ENCODE measurements at regions not wholly inside any gene's neighbourhood (a gene's known extent, or its start where the extent isn't known, plus 50 kb on each side); places are given as distances from the start of the nearest gene placed in this dataset.

- no peak overlapping the region for H3K23ac ChIP-seq (ENCODE audit: low read depth, low read length, poor library complexity)
- no CpG with 5 or more reads among the region's 1 CpG for WGBS, 2 donors (ENCODE audit: extremely low coverage in 2 of 2, insufficient read length in 2 of 2, insufficient replicate concordance in 1 of 2)
These were observed 105.5 kb downstream of the PYDC2 start for GRCh38 chr3:191566469-191566868.

GRCh38 chr3:191568206-191568605, 107.2 kb downstream of the PYDC2 start:
- no peak overlapping the region for H4K91ac ChIP-seq (ENCODE audit: low read depth, low read length, poor library complexity)
- no peak overlapping the region for H2BK120ac ChIP-seq (ENCODE audit: low read depth, low read length)
- no peak overlapping the region for H2BK5ac ChIP-seq (ENCODE audit: low read length)
- no peak overlapping the region for H3K9ac ChIP-seq (ENCODE audit: low read depth, low read length, poor library complexity)
- no peak overlapping the region for H2BK15ac ChIP-seq (ENCODE audit: low read length)
- no peak overlapping the region for H3K4me3 ChIP-seq (ENCODE audit: low read length in 2 of 2)
- DNase-seq (ENCODE audit: low spot score) = no peak
- no peak overlapping the region for H3K18ac ChIP-seq (ENCODE audit: low read length)
- H3K79me1 ChIP-seq (ENCODE audit: low read depth, low read length) = no peaks in the 10 kb centered on the region
- no peaks in the 10 kb centered on the region for H3K27me3 ChIP-seq (ENCODE audit: control insufficient read depth in 3 of 3, insufficient read depth in 3 of 3, low read depth in 1 of 3, low read length in 3 of 3)
- no peak overlapping the region for H3K4me2 ChIP-seq (ENCODE audit: insufficient read depth, low read length, poor library complexity, severe bottlenecking)
- no peak overlapping the region for H2BK12ac ChIP-seq (ENCODE audit: low read length)
- no peak overlapping the region for H3K23ac ChIP-seq (ENCODE audit: low read depth, low read length, poor library complexity)
- no peaks in the 10 kb centered on the region for H3K36me3 ChIP-seq (replicated peaks in 1 of 2; ENCODE audit: control insufficient read depth in 2 of 2, insufficient read depth in 2 of 2, low read length in 2 of 2)
- H3K4me1 ChIP-seq (ENCODE audit: control insufficient read depth in 2 of 2, insufficient read depth in 1 of 2, low read depth in 1 of 2, low read length in 2 of 2) = no peaks in the 10 kb centered on the region
- H3K9me3 ChIP-seq (replicated peaks in 1 of 2; ENCODE audit: control insufficient read depth in 2 of 2, insufficient read depth in 1 of 2, low read depth in 1 of 2, low read length in 2 of 2) = no peaks in the 10 kb centered on the region
- no CpG with 5 or more reads among the region's 7 CpGs for WGBS, 2 donors (ENCODE audit: extremely low coverage in 2 of 2, insufficient read length in 2 of 2, insufficient replicate concordance in 1 of 2)
- H3K27ac ChIP-seq (replicated peaks; ENCODE audit: low read length) = no peak overlapping the region
- no peak overlapping the region for H3K14ac ChIP-seq (ENCODE audit: low read length)
- H2AK5ac ChIP-seq (ENCODE audit: low read depth, low read length) = no peak overlapping the region
- no peak overlapping the region for H3K4ac ChIP-seq (ENCODE audit: low read length)
- no peak overlapping the region for H2AFZ ChIP-seq (ENCODE audit: low read length)
- H4K8ac ChIP-seq (ENCODE audit: low read depth, low read length) = no peak overlapping the region

More at GRCh38 chr3:191566469-191566868, 105.5 kb downstream of the PYDC2 start:
- H3K18ac ChIP-seq (ENCODE audit: low read length) = no peak overlapping the region
- H3K9me3 ChIP-seq (replicated peaks in 1 of 2; ENCODE audit: control insufficient read depth in 2 of 2, insufficient read depth in 1 of 2, low read depth in 1 of 2, low read length in 2 of 2) = no peaks in the 10 kb centered on the region
- H2BK15ac ChIP-seq (ENCODE audit: low read length) = no peak overlapping the region
- DNase-seq (ENCODE audit: low spot score) = no peak
- no peak overlapping the region for H2BK120ac ChIP-seq (ENCODE audit: low read depth, low read length)
- H3K4me3 ChIP-seq (ENCODE audit: low read length in 2 of 2) = no peak overlapping the region
- no peaks in the 10 kb centered on the region for H3K36me3 ChIP-seq (replicated peaks in 1 of 2; ENCODE audit: control insufficient read depth in 2 of 2, insufficient read depth in 2 of 2, low read length in 2 of 2)
- no peaks in the 10 kb centered on the region for H3K79me1 ChIP-seq (ENCODE audit: low read depth, low read length)
- no peak overlapping the region for H2AK5ac ChIP-seq (ENCODE audit: low read depth, low read length)
- no peak overlapping the region for H3K14ac ChIP-seq (ENCODE audit: low read length)
- H4K8ac ChIP-seq (ENCODE audit: low read depth, low read length) = no peak overlapping the region
- H3K27ac ChIP-seq (replicated peaks; ENCODE audit: low read length) = no peak overlapping the region
- no peak overlapping the region for H2BK12ac ChIP-seq (ENCODE audit: low read length)
- H2BK5ac ChIP-seq (ENCODE audit: low read length) = no peak overlapping the region
- no peak overlapping the region for H3K9ac ChIP-seq (ENCODE audit: low read depth, low read length, poor library complexity)
- H3K4ac ChIP-seq (ENCODE audit: low read length) = no peak overlapping the region
- H3K27me3 ChIP-seq (ENCODE audit: control insufficient read depth in 3 of 3, insufficient read depth in 3 of 3, low read depth in 1 of 3, low read length in 3 of 3) = no peaks in the 10 kb centered on the region
- no peak overlapping the region for H3K4me2 ChIP-seq (ENCODE audit: insufficient read depth, low read length, poor library complexity, severe bottlenecking)
- H2AFZ ChIP-seq (ENCODE audit: low read length) = no peak overlapping the region
- no peaks in the 10 kb centered on the region for H3K4me1 ChIP-seq (ENCODE audit: control insufficient read depth in 2 of 2, insufficient read depth in 1 of 2, low read depth in 1 of 2, low read length in 2 of 2)
- no peak overlapping the region for H4K91ac ChIP-seq (ENCODE audit: low read depth, low read length, poor library complexity)

GRCh38 chr3:191592105-191592504, 131.1 kb downstream of the PYDC2 start:
- Histone ChIP-seq H3K9me3 (replicated peaks in 1 of 2; ENCODE audit: control insufficient read depth in 2 of 2, insufficient read depth in 1 of 2, low read depth in 1 of 2, low read length in 2 of 2) (no peaks in the 10 kb centered on the region), H3K23ac (ENCODE audit: low read depth, low read length, poor library complexity) (no peak overlapping the region), H3K4me1 (ENCODE audit: control insufficient read depth in 2 of 2, insufficient read depth in 1 of 2, low read depth in 1 of 2, low read length in 2 of 2) (no peaks in the 10 kb centered on the region), H2AK5ac (ENCODE audit: low read depth, low read length) (no peak overlapping the region), H2BK15ac (ENCODE audit: low read length) (no peak overlapping the region), H3K36me3 (replicated peaks in 1 of 2; ENCODE audit: control insufficient read depth in 2 of 2, insufficient read depth in 2 of 2, low read length in 2 of 2) (no peaks in the 10 kb centered on the region), H4K8ac (ENCODE audit: low read depth, low read length) (no peak overlapping the region), H3K27ac (replicated peaks; ENCODE audit: low read length) (no peak overlapping the region), H3K18ac (ENCODE audit: low read length) (no peak overlapping the region), H3K4me3 (ENCODE audit: low read length in 2 of 2) (no peak overlapping the region), H2BK5ac (ENCODE audit: low read length) (no peak overlapping the region), H2BK12ac (ENCODE audit: low read length) (no peak overlapping the region), H4K91ac (ENCODE audit: low read depth, low read length, poor library complexity) (no peak overlapping the region), H3K4ac (ENCODE audit: low read length) (no peak overlapping the region), H3K27me3 (ENCODE audit: control insufficient read depth in 3 of 3, insufficient read depth in 3 of 3, low read depth in 1 of 3, low read length in 3 of 3) (no peaks in the 10 kb centered on the region), H3K14ac (ENCODE audit: low read length) (no peak overlapping the region), H3K79me1 (ENCODE audit: low read depth, low read length) (no peaks in the 10 kb centered on the region), H3K4me2 (ENCODE audit: insufficient read depth, low read length, poor library complexity, severe bottlenecking) (no peak overlapping the region), H3K9ac (ENCODE audit: low read depth, low read length, poor library complexity) (no peak overlapping the region), H2BK120ac (ENCODE audit: low read depth, low read length) (no peak overlapping the region), H2AFZ (ENCODE audit: low read length) (no peak overlapping the region)
- DNase-seq (ENCODE audit: low spot score) = no peak
- no CpG with 5 or more reads among the region's 1 CpG for WGBS, 2 donors (ENCODE audit: extremely low coverage in 2 of 2, insufficient read length in 2 of 2, insufficient replicate concordance in 1 of 2)

- Histone ChIP-seq H3K9me3 (replicated peaks in 1 of 2; ENCODE audit: control insufficient read depth in 2 of 2, insufficient read depth in 1 of 2, low read depth in 1 of 2, low read length in 2 of 2) (no peaks in the 10 kb centered on the region), H3K4me1 (ENCODE audit: control insufficient read depth in 2 of 2, insufficient read depth in 1 of 2, low read depth in 1 of 2, low read length in 2 of 2) (no peaks in the 10 kb centered on the region), H3K23ac (ENCODE audit: low read depth, low read length, poor library complexity) (no peak overlapping the region), H2BK120ac (ENCODE audit: low read depth, low read length) (no peak overlapping the region), H2AK5ac (ENCODE audit: low read depth, low read length) (no peak overlapping the region), H3K79me1 (ENCODE audit: low read depth, low read length) (no peaks in the 10 kb centered on the region), H3K9ac (ENCODE audit: low read depth, low read length, poor library complexity) (no peak overlapping the region), H2AFZ (ENCODE audit: low read length) (no peak overlapping the region), H3K18ac (ENCODE audit: low read length) (no peak overlapping the region), H4K91ac (ENCODE audit: low read depth, low read length, poor library complexity) (no peak overlapping the region), H3K4me2 (ENCODE audit: insufficient read depth, low read length, poor library complexity, severe bottlenecking) (no peak overlapping the region), H3K36me3 (replicated peaks in 1 of 2; ENCODE audit: control insufficient read depth in 2 of 2, insufficient read depth in 2 of 2, low read length in 2 of 2) (no peaks in the 10 kb centered on the region), H2BK12ac (ENCODE audit: low read length) (no peak overlapping the region), H3K4ac (ENCODE audit: low read length) (no peak overlapping the region), H3K4me3 (ENCODE audit: low read length in 2 of 2) (no peak overlapping the region), H3K27me3 (ENCODE audit: control insufficient read depth in 3 of 3, insufficient read depth in 3 of 3, low read depth in 1 of 3, low read length in 3 of 3) (no peaks in the 10 kb centered on the region), H4K8ac (ENCODE audit: low read depth, low read length) (no peak overlapping the region), H3K14ac (ENCODE audit: low read length) (no peak overlapping the region), H3K27ac (replicated peaks; ENCODE audit: low read length) (no peak overlapping the region), H2BK15ac (ENCODE audit: low read length) (no peak overlapping the region), H2BK5ac (ENCODE audit: low read length) (no peak overlapping the region)
- no peak for DNase-seq (ENCODE audit: low spot score)
- WGBS, 2 donors (ENCODE audit: extremely low coverage in 2 of 2, insufficient read length in 2 of 2, insufficient replicate concordance in 1 of 2) = no CpG with 5 or more reads among the region's 1 CpG
These were observed 132.5 kb downstream of the PYDC2 start for GRCh38 chr3:191593486-191593885.

Data from neuronal stem cell (in vitro differentiated cells).